IMR-90 (cell line): ENCODE measurements at regions not wholly inside any gene's neighbourhood (a gene's known extent, or its start where the extent isn't known, plus 50 kb on each side); places are given as distances from the start of the nearest gene placed in this dataset.

Experiments used
- ATAC-seq: fragments of 200-7000 bp; cut with Tn5 transposase; 2 replicates; pipeline ENCODE4 v1.9.1; 2020; ENCODE audit warnings: low read depth, mild to moderate bottlenecking, moderate library complexity
- BruUV-seq: library from RNA; stranded (reverse); fragments of 400-500 nt; replicated peaks from 2 replicates; lab custom pipeline; 2021; lab: Mats Ljungman, UMichigan
- CTCF ChIA-PET: fragments of 300-600 bp; formaldehyde crosslinking; extraction: SDS; loops from one replicate; lab custom pipeline; 2021; ENCODE audit warnings: antibody characterized with exemption; lab: Yijun Ruan, JAX
- POLR2A ChIA-PET: fragments of 300-600 bp; sonication (Branson Sonifier 250); formaldehyde crosslinking; loops from one replicate; lab custom pipeline; 2022; ENCODE audit warnings: antibody characterized with exemption; ENCODE audit not compliant: unreplicated experiment; lab: Charles Lee
- DNase-seq: peaks from one replicate; pipeline ENCODE4 v3.0.0; 2013
- H2AFZ ChIP-seq: replicated peaks from 2 replicates; pipeline ENCODE3; 2013; ENCODE audit warnings: low read length, mild to moderate bottlenecking; ENCODE audit not compliant: poor library complexity
- H2AK5ac ChIP-seq: 2 replicates; pipeline ENCODE4 v1.6.1; 2013; ENCODE audit warnings: low read depth, low read length, inconsistent platforms
- H2AK9ac ChIP-seq: replicated peaks from 2 replicates; pipeline ENCODE3; 2013; ENCODE audit warnings: mild to moderate bottlenecking, low read depth, low read length, moderate library complexity; ENCODE audit not compliant: poor library complexity
- H2BK120ac ChIP-seq: 2 replicates; pipeline ENCODE4 v1.6.1; 2013; ENCODE audit warnings: low read depth, low read length, inconsistent platforms
- H2BK15ac ChIP-seq: 3 replicates; pipeline ENCODE4 v1.6.1; 2013; ENCODE audit warnings: low read depth, low read length, inconsistent platforms
- H2BK20ac ChIP-seq: 2 replicates; pipeline ENCODE4 v1.6.1; 2013; ENCODE audit warnings: low read depth, mild to moderate bottlenecking, inconsistent platforms, low read length, moderate library complexity
- H2BK5ac ChIP-seq: 2 replicates; pipeline ENCODE4 v1.6.1; 2013; ENCODE audit warnings: mild to moderate bottlenecking, low read depth, low read length, inconsistent platforms; ENCODE audit not compliant: poor library complexity, severe bottlenecking
- H3K14ac ChIP-seq: replicated peaks from 2 replicates; pipeline ENCODE4 v1.6.1; 2013; ENCODE audit warnings: low read depth, low read length, inconsistent platforms
- H3K18ac ChIP-seq: 2 replicates; pipeline ENCODE4 v1.6.1; 2013; ENCODE audit warnings: low read depth, low read length, control low read depth
- H3K23ac ChIP-seq: 2 replicates; pipeline ENCODE4 v1.6.1; 2013; ENCODE audit warnings: low read depth, low read length, inconsistent platforms
- H3K27ac ChIP-seq: 2 replicates; pipeline ENCODE4 v1.5.1; 2013; ENCODE audit warnings: mild to moderate bottlenecking, control low read depth, low read length; ENCODE audit not compliant: insufficient read depth
- H3K27me3 ChIP-seq: 2 replicates; pipeline ENCODE4 v1.6.1; 2013; ENCODE audit warnings: low read length; ENCODE audit not compliant: control insufficient read depth, insufficient read depth
- H3K36me3 ChIP-seq: 2 replicates; pipeline ENCODE4 v1.6.1; 2013; ENCODE audit warnings: low read length, mixed read lengths; ENCODE audit not compliant: control insufficient read depth, insufficient read depth
- H3K4ac ChIP-seq: 2 replicates; pipeline ENCODE4 v1.6.1; 2013; ENCODE audit warnings: low read depth, low read length, inconsistent platforms
- H3K4me1 ChIP-seq: 2 replicates; pipeline ENCODE4 v1.6.1; 2013; ENCODE audit warnings: low read length, mixed read lengths; ENCODE audit not compliant: control insufficient read depth, insufficient read depth
- H3K4me2 ChIP-seq: 2 replicates; pipeline ENCODE4 v1.6.1; 2013; ENCODE audit warnings: low read depth, mild to moderate bottlenecking, control low read depth, low read length, moderate library complexity
- H3K4me3 ChIP-seq: 2 replicates; pipeline ENCODE4 v1.5.1; 2013; ENCODE audit warnings: low read depth, mild to moderate bottlenecking, control low read depth, low read length, moderate library complexity; ENCODE audit not compliant: insufficient read depth
- H3K56ac ChIP-seq: 2 replicates; pipeline ENCODE4 v1.6.1; 2013; ENCODE audit warnings: low read length, inconsistent platforms; ENCODE audit not compliant: insufficient read depth; ENCODE audit errors: extremely low read depth
- H3K79me1 ChIP-seq, 2 experiments: 2 replicates each; pipeline ENCODE4 v1.6.1; 2013; ENCODE audit warnings: low read length in 2 of 2, inconsistent platforms in 1 of 2, low read depth in 1 of 2
- H3K9ac ChIP-seq: 2 replicates; pipeline ENCODE4 v1.6.1; 2013; ENCODE audit warnings: low read depth, low read length, control low read depth
- H3K9me1 ChIP-seq: 2 replicates; pipeline ENCODE4 v1.6.1; 2013; ENCODE audit warnings: low read length, inconsistent platforms; ENCODE audit not compliant: insufficient read depth
- H3K9me3 ChIP-seq: 2 replicates; pipeline ENCODE4 v1.6.1; 2013; ENCODE audit warnings: low read length; ENCODE audit not compliant: control insufficient read depth, insufficient read depth
- H4K20me1 ChIP-seq: 2 replicates; pipeline ENCODE4 v1.6.1; 2013; ENCODE audit warnings: low read length, inconsistent platforms; ENCODE audit not compliant: insufficient read depth
- H4K5ac ChIP-seq: 2 replicates; pipeline ENCODE4 v1.6.1; 2013; ENCODE audit warnings: mild to moderate bottlenecking, low read depth, low read length, control low read depth
- H4K8ac ChIP-seq, 2 experiments: 2 replicates each; pipeline ENCODE4 v1.6.1; 2013; ENCODE audit warnings: low read depth in 2 of 2, low read length in 2 of 2, control low read depth in 1 of 2, inconsistent platforms in 1 of 2
- H4K91ac ChIP-seq: 2 replicates; pipeline ENCODE4 v1.6.1; 2013; ENCODE audit warnings: low read depth, low read length, inconsistent platforms; ENCODE audit not compliant: insufficient read depth
- CEBPB ChIP-seq: IDR thresholded peaks from 2 replicates; pipeline ENCODE4 v1.6.1; 2012; ENCODE audit warnings: low read depth, low read length, improper control_type of control experiment
- CHD1 ChIP-seq: IDR thresholded peaks from 2 replicates; pipeline ENCODE4 v1.6.1; 2012; ENCODE audit warnings: low read depth, low read length, improper control_type of control experiment
- MAFK ChIP-seq: IDR thresholded peaks from 2 replicates; pipeline ENCODE4 v1.6.1; 2012; ENCODE audit warnings: low read depth, low read length, improper control_type of control experiment
- MAZ ChIP-seq: IDR thresholded peaks from 2 replicates; pipeline ENCODE4 v1.6.1; 2012; ENCODE audit warnings: low read depth, mild to moderate bottlenecking, low read length, improper control_type of control experiment, moderate library complexity, borderline replicate concordance
- MXI1 ChIP-seq: IDR thresholded peaks from 2 replicates; pipeline ENCODE4 v1.6.1; 2012; ENCODE audit warnings: low read depth, mild to moderate bottlenecking, low read length, moderate library complexity, borderline replicate concordance
- NFE2L2 ChIP-seq: fragments of 150-350 bp; IDR thresholded peaks from 2 replicates; pipeline ENCODE4 v1.6.1; 2016; ENCODE audit warnings: low read depth, mild to moderate bottlenecking, low read length
- RAD21 ChIP-seq: IDR thresholded peaks from 2 replicates; pipeline ENCODE4 v1.6.1; 2012; ENCODE audit warnings: low read length, improper control_type of control experiment
- RCOR1 ChIP-seq: IDR thresholded peaks from 2 replicates; pipeline ENCODE4 v1.6.1; 2012; ENCODE audit warnings: mild to moderate bottlenecking, low read length, improper control_type of control experiment; ENCODE audit not compliant: insufficient replicate concordance
- RFX5 ChIP-seq: IDR thresholded peaks from 2 replicates; pipeline ENCODE4 v1.8.0; 2012; ENCODE audit warnings: low read depth, mild to moderate bottlenecking, low read length, moderate library complexity
- WGBS, 2 experiments: methylation state at CpG; one replicate each; pipeline versions ENCODE4 v1.1.5 to v1.1.7; 2013; ENCODE audit warnings: missing lambda C conversion rate in 2 of 2; ENCODE audit not compliant: insufficient read length in 1 of 2; ENCODE audit errors: extremely low coverage in 2 of 2; 5-methylcytosine and 5-hydroxymethylcytosine counted together
- dilution Hi-C: fragments of 300-500 bp; cut with HindIII; formaldehyde crosslinking; loops from one replicate; pipeline ENCODE4 v1.14.3; 2018; ENCODE audit warnings: low sequenced_read_pairs; ENCODE audit not compliant: unreplicated experiment
- in situ Hi-C: fragments of 300-500 bp; cut with MboI; formaldehyde crosslinking; loops from 3 replicates; pipeline ENCODE4 v1.14.3; 2019; ENCODE audit warnings: low sequenced_read_pairs, inconsistent platforms, mixed read lengths
- intact Hi-C: fragments of 100-400 bp; cut with micrococcal nuclease; formaldehyde crosslinking; loops from 2 replicates; pipeline ENCODE4 v1.10.0; 2022
- TF ChIP-seq, protein P1 (sequence below): conservative IDR thresholded peaks from 2 replicates; pipeline ENCODE4 v1.5.1; 2012; ENCODE audit warnings: mild to moderate bottlenecking, low read depth, low read length, improper control_type of control experiment
- TF ChIP-seq, protein P2 (sequence below): fragments of 150-350 bp; IDR thresholded peaks from 2 replicates; pipeline ENCODE4 v1.6.1; 2017; ENCODE audit warnings: mild to moderate bottlenecking, antibody characterized with exemption, low read length, low read depth

- no peaks in the 10 kb centered on the region for H3K79me1 ChIP-seq
- H4K8ac ChIP-seq, result no peak overlapping the region
- H2AFZ ChIP-seq, result no peak overlapping the region
- ATAC-seq, result no peak
- intact Hi-C loops, result no loop called here
- no peak overlapping the region for H3K9ac ChIP-seq
- ChIA-PET POLR2A (no interaction called here), CTCF (no interaction called here)
- no peak overlapping the region for H3K56ac ChIP-seq
- no TSS peak for BruUV-seq
- no peaks in the 10 kb centered on the region for H3K4me1 ChIP-seq
- H3K36me3 ChIP-seq, result no peaks in the 10 kb centered on the region
- H3K18ac ChIP-seq, result no peak overlapping the region
- no peaks in the 10 kb centered on the region for H3K27me3 ChIP-seq
- dilution Hi-C loops, result no loop called here
- H2BK20ac ChIP-seq, result no peak overlapping the region
- DNase-seq, result no peak
- in situ Hi-C loops, result no loop called here
- no peaks in the 10 kb centered on the region for H4K20me1 ChIP-seq
- H3K27ac ChIP-seq, result no peak overlapping the region
- H2BK15ac ChIP-seq, result no peak overlapping the region
- H3K4ac ChIP-seq, result no peak overlapping the region
- H2BK5ac ChIP-seq, result no peak overlapping the region
- no peak overlapping the region for H4K5ac ChIP-seq
- H3K9me3 ChIP-seq, result peaks cover 12% of the 10 kb centered on the region
- no peak overlapping the region for H3K14ac ChIP-seq
- no peak overlapping the region for H3K23ac ChIP-seq
- no peak overlapping the region for H2AK9ac ChIP-seq
- no peak overlapping the region for H3K4me2 ChIP-seq
- H2AK5ac ChIP-seq, result no peak overlapping the region
- H3K9me1 ChIP-seq, result no peaks in the 10 kb centered on the region
- no CpG with 5 or more reads among the region's 3 CpGs for WGBS, 2 experiments
- H3K4me3 ChIP-seq, result no peak overlapping the region
- no peak overlapping the region for H2BK120ac ChIP-seq
- TF ChIP-seq CEBPB, result no peak
- TF ChIP-seq MXI1, result no peak
- TF ChIP-seq CHD1, result no peak
- TF ChIP-seq, protein P1, sequence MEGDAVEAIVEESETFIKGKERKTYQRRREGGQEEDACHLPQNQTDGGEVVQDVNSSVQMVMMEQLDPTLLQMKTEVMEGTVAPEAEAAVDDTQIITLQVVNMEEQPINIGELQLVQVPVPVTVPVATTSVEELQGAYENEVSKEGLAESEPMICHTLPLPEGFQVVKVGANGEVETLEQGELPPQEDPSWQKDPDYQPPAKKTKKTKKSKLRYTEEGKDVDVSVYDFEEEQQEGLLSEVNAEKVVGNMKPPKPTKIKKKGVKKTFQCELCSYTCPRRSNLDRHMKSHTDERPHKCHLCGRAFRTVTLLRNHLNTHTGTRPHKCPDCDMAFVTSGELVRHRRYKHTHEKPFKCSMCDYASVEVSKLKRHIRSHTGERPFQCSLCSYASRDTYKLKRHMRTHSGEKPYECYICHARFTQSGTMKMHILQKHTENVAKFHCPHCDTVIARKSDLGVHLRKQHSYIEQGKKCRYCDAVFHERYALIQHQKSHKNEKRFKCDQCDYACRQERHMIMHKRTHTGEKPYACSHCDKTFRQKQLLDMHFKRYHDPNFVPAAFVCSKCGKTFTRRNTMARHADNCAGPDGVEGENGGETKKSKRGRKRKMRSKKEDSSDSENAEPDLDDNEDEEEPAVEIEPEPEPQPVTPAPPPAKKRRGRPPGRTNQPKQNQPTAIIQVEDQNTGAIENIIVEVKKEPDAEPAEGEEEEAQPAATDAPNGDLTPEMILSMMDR, result no peak
- TF ChIP-seq MAZ, result no peak
- no peak for TF ChIP-seq NFE2L2
- TF ChIP-seq MAFK, result no peak
- no peak for TF ChIP-seq RCOR1
- no peak for TF ChIP-seq RAD21
- TF ChIP-seq, protein P2, sequence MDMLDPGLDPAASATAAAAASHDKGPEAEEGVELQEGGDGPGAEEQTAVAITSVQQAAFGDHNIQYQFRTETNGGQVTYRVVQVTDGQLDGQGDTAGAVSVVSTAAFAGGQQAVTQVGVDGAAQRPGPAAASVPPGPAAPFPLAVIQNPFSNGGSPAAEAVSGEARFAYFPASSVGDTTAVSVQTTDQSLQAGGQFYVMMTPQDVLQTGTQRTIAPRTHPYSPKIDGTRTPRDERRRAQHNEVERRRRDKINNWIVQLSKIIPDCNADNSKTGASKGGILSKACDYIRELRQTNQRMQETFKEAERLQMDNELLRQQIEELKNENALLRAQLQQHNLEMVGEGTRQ, result no peak
- TF ChIP-seq RFX5, result no peak
- H4K91ac ChIP-seq, result no peak overlapping the region
Measured at GRCh38 chr6:66126358-66126757, 419.3 kb upstream of the EYS start.
